SU-DHL-6 (cell line): ENCODE measurements at regions not wholly inside any gene's neighbourhood (a gene's known extent, or its start where the extent isn't known, plus 50 kb on each side); places are given as distances from the start of the nearest gene placed in this dataset.

Experiments
- H2AFZ ChIP-seq: fragments of 200-600 bp; sonication (generic); 2 replicates; pipeline ENCODE4 v1.6.1; 2014; ENCODE audit warnings: low read depth, mild to moderate bottlenecking, moderate library complexity, mixed read lengths, antibody characterized with exemption, low read length; ENCODE audit not compliant: severe bottlenecking
- H3F3A ChIP-seq: fragments of 200-600 bp; shearing (Covaris generic); 2 replicates; pipeline ENCODE4 v1.6.0; 2016; ENCODE audit warnings: antibody characterized with exemption, mild to moderate bottlenecking; ENCODE audit not compliant: insufficient read depth
- H3K27ac ChIP-seq: fragments of 200-600 bp; sonication (generic); 2 replicates; pipeline ENCODE4 v1.5.1; 2016; ENCODE audit warnings: low read depth, mild to moderate bottlenecking, low read length, moderate library complexity, mixed read lengths
- H3K27me3 ChIP-seq: fragments of 200-600 bp; sonication (generic), shearing (Covaris generic); 2 replicates; pipeline ENCODE4 v1.6.0; 2014; ENCODE audit warnings: mild to moderate bottlenecking, low read length
- H3K36me3 ChIP-seq: fragments of 200-600 bp; sonication (generic); 2 replicates; pipeline ENCODE4 v1.6.1; 2014; ENCODE audit warnings: mild to moderate bottlenecking, low read length, mixed read lengths
- H3K4me2 ChIP-seq: fragments of 300-600, 200-600 bp; shearing (Covaris generic), sonication (generic); 2 replicates; pipeline ENCODE4 v1.6.0; 2014; ENCODE audit warnings: low read length, low read depth, mild to moderate bottlenecking; ENCODE audit not compliant: poor library complexity, severe bottlenecking
- H3K4me3 ChIP-seq: fragments of 200-600 bp; sonication (generic); 2 replicates; pipeline ENCODE4 v1.5.1; 2014; ENCODE audit warnings: antibody characterized with exemption, low read length, mild to moderate bottlenecking, mixed read lengths; ENCODE audit not compliant: insufficient read depth, poor library complexity, severe bottlenecking
- H3K79me2 ChIP-seq: fragments of 200-600 bp; sonication (generic); 2 replicates; pipeline ENCODE4 v1.6.1; 2014; ENCODE audit warnings: mild to moderate bottlenecking, low read length, moderate library complexity; ENCODE audit not compliant: insufficient read depth
- H3K9ac ChIP-seq: fragments of 200-600 bp; sonication (generic); 2 replicates; pipeline ENCODE4 v1.7.0; 2014; ENCODE audit warnings: mild to moderate bottlenecking, low read length
- H3K9me2 ChIP-seq: fragments of 200-600 bp; sonication (generic); replicated peaks from 2 replicates; pipeline ENCODE4 v1.6.1; 2014; ENCODE audit warnings: low read length; ENCODE audit not compliant: insufficient read depth
- H3K9me3 ChIP-seq: fragments of 200-600 bp; sonication (generic); 2 replicates; pipeline ENCODE4 v1.6.1; 2014; ENCODE audit warnings: low read length, mixed read lengths; ENCODE audit not compliant: insufficient read depth
- H4K20me1 ChIP-seq: fragments of 200-600 bp; sonication (generic); 2 replicates; pipeline ENCODE4 v1.6.1; 2014; ENCODE audit warnings: low read depth, mild to moderate bottlenecking, antibody characterized with exemption, low read length, moderate library complexity, mixed read lengths
- CTCF ChIP-seq: fragments of 200-600 bp; sonication (generic); IDR thresholded peaks from one replicate; pipeline ENCODE4 v1.5.1; 2017; ENCODE audit warnings: antibody characterized with exemption, mild to moderate bottlenecking, low read length, moderate library complexity; ENCODE audit not compliant: insufficient read depth, poor library complexity, severe bottlenecking
- EZH2phosphoT487 ChIP-seq: fragments of 200-600 bp; sonication (generic), shearing (Covaris generic); conservative IDR thresholded peaks from 2 replicates; pipeline ENCODE4 v1.6.1; 2018; ENCODE audit warnings: mild to moderate bottlenecking, antibody characterized with exemption, low read length, moderate library complexity, mixed read lengths

- H2AFZ ChIP-seq = no peak overlapping the region
- no peak overlapping the region for H3K9ac ChIP-seq
- H3K79me2 ChIP-seq = no peaks in the 10 kb centered on the region
- H3K27me3 ChIP-seq = no peaks in the 10 kb centered on the region
- no peak overlapping the region for H3K4me3 ChIP-seq
- no peak overlapping the region for H3K27ac ChIP-seq
- no peak for TF ChIP-seq CTCF
- no peak for TF ChIP-seq EZH2phosphoT487
- H3F3A ChIP-seq = no peaks in the 10 kb centered on the region
- no peaks in the 10 kb centered on the region for H3K36me3 ChIP-seq
- H3K9me3 ChIP-seq = no peaks in the 10 kb centered on the region
- no peaks in the 10 kb centered on the region for H3K9me2 ChIP-seq
- H3K4me2 ChIP-seq = no peak overlapping the region
- no peaks in the 10 kb centered on the region for H4K20me1 ChIP-seq
Observed at GRCh38 chr16:86241681-86242080, 268.6 kb upstream of the FOXF1 start.

- TF ChIP-seq CTCF = no peak
- TF ChIP-seq EZH2phosphoT487 = no peak
- Histone ChIP-seq H3K4me3 (no peak overlapping the region), H3F3A (no peaks in the 10 kb centered on the region), H3K9ac (no peak overlapping the region), H3K9me2 (no peaks in the 10 kb centered on the region), H4K20me1 (no peaks in the 10 kb centered on the region), H2AFZ (no peak overlapping the region), H3K36me3 (no peaks in the 10 kb centered on the region), H3K27me3 (no peaks in the 10 kb centered on the region), H3K79me2 (no peaks in the 10 kb centered on the region), H3K4me2 (no peak overlapping the region), H3K9me3 (no peaks in the 10 kb centered on the region), H3K27ac (no peak overlapping the region)
Observed at GRCh38 chr16:86242244-86243122, 267.8 kb upstream of the FOXF1 start.

GRCh38 chr16:86243123-86243473 lies 267.2 kb upstream of the FOXF1 start:
- no peaks in the 10 kb centered on the region for H4K20me1 ChIP-seq
- no peak overlapping the region for H2AFZ ChIP-seq
- H3K4me2 ChIP-seq = no peak overlapping the region
- H3K79me2 ChIP-seq = no peaks in the 10 kb centered on the region
- H3K9me2 ChIP-seq = no peaks in the 10 kb centered on the region
- TF ChIP-seq CTCF (no peak), EZH2phosphoT487 (no peak)
- no peak overlapping the region for H3K4me3 ChIP-seq
- H3K27me3 ChIP-seq = no peaks in the 10 kb centered on the region
- no peaks in the 10 kb centered on the region for H3F3A ChIP-seq
- no peaks in the 10 kb centered on the region for H3K36me3 ChIP-seq
- H3K9ac ChIP-seq = no peak overlapping the region
- no peak overlapping the region for H3K27ac ChIP-seq
- H3K9me3 ChIP-seq = no peaks in the 10 kb centered on the region
